ENCODE measurements at regions not wholly inside any gene's neighbourhood (a gene's known extent, or its start where the extent isn't known, plus 50 kb on each side); places are given as distances from the start of the nearest gene placed in this dataset.

DNA sequence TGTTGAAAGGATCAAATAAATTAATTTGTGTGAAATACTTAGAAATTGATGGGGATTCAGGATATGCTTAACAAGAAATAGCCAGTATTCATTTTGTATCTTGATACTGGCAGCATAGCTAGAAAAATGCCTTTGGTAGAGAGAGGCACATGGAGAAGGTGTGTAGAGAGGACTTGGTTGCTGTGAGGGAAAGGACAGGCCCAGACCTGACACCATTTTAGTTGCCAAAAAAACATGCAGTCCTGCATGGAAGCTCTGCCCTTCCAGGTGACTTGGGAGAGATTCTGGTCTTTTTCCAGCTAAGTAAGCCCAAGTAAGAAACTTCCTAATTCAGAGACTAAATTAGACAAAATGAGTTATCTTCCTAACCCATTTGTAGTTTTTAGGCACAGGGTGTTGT lies 335.0 kb downstream of the RFC3 start:
- TF ChIP-seq, protein P1, sequence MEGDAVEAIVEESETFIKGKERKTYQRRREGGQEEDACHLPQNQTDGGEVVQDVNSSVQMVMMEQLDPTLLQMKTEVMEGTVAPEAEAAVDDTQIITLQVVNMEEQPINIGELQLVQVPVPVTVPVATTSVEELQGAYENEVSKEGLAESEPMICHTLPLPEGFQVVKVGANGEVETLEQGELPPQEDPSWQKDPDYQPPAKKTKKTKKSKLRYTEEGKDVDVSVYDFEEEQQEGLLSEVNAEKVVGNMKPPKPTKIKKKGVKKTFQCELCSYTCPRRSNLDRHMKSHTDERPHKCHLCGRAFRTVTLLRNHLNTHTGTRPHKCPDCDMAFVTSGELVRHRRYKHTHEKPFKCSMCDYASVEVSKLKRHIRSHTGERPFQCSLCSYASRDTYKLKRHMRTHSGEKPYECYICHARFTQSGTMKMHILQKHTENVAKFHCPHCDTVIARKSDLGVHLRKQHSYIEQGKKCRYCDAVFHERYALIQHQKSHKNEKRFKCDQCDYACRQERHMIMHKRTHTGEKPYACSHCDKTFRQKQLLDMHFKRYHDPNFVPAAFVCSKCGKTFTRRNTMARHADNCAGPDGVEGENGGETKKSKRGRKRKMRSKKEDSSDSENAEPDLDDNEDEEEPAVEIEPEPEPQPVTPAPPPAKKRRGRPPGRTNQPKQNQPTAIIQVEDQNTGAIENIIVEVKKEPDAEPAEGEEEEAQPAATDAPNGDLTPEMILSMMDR (IDR thresholded peaks at IDR 0.05; ENCODE audit: insufficient read depth, low read length) = no peak
- TF ChIP-seq POLR2AphosphoS5 (IDR thresholded peaks at IDR 0.05; ENCODE audit: low read depth) = no peak
- TF ChIP-seq, protein P2, sequence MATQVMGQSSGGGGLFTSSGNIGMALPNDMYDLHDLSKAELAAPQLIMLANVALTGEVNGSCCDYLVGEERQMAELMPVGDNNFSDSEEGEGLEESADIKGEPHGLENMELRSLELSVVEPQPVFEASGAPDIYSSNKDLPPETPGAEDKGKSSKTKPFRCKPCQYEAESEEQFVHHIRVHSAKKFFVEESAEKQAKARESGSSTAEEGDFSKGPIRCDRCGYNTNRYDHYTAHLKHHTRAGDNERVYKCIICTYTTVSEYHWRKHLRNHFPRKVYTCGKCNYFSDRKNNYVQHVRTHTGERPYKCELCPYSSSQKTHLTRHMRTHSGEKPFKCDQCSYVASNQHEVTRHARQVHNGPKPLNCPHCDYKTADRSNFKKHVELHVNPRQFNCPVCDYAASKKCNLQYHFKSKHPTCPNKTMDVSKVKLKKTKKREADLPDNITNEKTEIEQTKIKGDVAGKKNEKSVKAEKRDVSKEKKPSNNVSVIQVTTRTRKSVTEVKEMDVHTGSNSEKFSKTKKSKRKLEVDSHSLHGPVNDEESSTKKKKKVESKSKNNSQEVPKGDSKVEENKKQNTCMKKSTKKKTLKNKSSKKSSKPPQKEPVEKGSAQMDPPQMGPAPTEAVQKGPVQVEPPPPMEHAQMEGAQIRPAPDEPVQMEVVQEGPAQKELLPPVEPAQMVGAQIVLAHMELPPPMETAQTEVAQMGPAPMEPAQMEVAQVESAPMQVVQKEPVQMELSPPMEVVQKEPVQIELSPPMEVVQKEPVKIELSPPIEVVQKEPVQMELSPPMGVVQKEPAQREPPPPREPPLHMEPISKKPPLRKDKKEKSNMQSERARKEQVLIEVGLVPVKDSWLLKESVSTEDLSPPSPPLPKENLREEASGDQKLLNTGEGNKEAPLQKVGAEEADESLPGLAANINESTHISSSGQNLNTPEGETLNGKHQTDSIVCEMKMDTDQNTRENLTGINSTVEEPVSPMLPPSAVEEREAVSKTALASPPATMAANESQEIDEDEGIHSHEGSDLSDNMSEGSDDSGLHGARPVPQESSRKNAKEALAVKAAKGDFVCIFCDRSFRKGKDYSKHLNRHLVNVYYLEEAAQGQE (IDR thresholded peaks at IDR 0.05; ENCODE audit: insufficient replicate concordance, low read depth) = no peak

Data from HL-60 (cell line).